ENCODE measurements at regions not wholly inside any gene's neighbourhood (a gene's known extent, or its start where the extent isn't known, plus 50 kb on each side); places are given as distances from the start of the nearest gene placed in this dataset.

DNA sequence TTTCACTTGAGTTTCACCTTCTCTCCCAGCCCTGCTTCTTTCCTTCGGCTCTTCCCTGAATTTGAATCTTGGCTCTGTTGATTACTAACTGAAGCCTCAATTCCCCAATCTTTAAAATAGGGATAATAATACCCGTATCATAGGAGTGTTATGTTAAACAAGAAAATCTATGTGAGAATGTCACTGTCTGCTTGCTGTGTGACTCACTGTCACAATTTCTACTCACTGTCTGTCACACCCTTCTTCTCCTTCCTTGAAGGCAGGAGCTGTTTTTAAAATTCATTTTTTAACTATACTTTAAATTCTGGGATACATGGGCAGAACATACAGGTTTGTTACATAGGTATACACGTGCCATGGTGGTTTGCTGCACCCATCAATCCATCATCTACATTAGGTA, 141.6 kb upstream of the CXCR4 start:
- no peaks in the 10 kb centered on the region for H3K36me3 Mint-ChIP-seq (ENCODE audit: unreplicated experiment)
- no peak overlapping the region for H3K27ac Mint-ChIP-seq (ENCODE audit: unreplicated experiment)
- no peaks in the 10 kb centered on the region for H3K27me3 Mint-ChIP-seq (ENCODE audit: unreplicated experiment)
- no peaks in the 10 kb centered on the region for H3K4me1 Mint-ChIP-seq (ENCODE audit: unreplicated experiment)
- no peak for DNase-seq (ENCODE audit: extremely low spot score, unreplicated experiment)
- TF ChIP-seq, protein P1, sequence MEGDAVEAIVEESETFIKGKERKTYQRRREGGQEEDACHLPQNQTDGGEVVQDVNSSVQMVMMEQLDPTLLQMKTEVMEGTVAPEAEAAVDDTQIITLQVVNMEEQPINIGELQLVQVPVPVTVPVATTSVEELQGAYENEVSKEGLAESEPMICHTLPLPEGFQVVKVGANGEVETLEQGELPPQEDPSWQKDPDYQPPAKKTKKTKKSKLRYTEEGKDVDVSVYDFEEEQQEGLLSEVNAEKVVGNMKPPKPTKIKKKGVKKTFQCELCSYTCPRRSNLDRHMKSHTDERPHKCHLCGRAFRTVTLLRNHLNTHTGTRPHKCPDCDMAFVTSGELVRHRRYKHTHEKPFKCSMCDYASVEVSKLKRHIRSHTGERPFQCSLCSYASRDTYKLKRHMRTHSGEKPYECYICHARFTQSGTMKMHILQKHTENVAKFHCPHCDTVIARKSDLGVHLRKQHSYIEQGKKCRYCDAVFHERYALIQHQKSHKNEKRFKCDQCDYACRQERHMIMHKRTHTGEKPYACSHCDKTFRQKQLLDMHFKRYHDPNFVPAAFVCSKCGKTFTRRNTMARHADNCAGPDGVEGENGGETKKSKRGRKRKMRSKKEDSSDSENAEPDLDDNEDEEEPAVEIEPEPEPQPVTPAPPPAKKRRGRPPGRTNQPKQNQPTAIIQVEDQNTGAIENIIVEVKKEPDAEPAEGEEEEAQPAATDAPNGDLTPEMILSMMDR (IDR thresholded peaks at IDR 0.05) = no peak
- H3K4me3 Mint-ChIP-seq (ENCODE audit: unreplicated experiment) = no peak overlapping the region
- peaks cover 3% of the 10 kb centered on the region for H3K9me3 Mint-ChIP-seq (ENCODE audit: unreplicated experiment)

DNA sequence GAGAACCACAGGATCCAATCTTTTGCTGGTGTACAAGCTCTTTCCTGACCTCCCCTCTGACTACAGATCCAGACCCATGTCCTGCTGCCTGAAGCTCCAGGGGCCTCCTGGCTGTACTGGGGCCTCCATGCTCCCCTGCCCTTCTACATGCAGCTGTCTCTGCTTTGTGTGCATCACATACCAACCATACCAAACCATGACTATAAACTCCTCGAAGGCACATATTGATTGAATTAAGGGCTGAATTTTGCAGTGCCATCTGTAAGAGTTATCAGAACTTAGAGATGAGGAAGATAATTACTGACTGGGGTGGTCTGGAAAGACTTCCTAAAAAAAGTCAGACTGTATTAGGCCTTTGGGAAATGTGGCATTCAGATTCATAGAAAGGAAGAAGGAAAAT, 139.9 kb upstream of the CXCR4 start:
- no peak overlapping the region for H3K27ac Mint-ChIP-seq (ENCODE audit: unreplicated experiment)
- H3K4me3 Mint-ChIP-seq (ENCODE audit: unreplicated experiment) = no peak overlapping the region
- no peaks in the 10 kb centered on the region for H3K36me3 Mint-ChIP-seq (ENCODE audit: unreplicated experiment)
- H3K4me1 Mint-ChIP-seq (ENCODE audit: unreplicated experiment) = no peaks in the 10 kb centered on the region
- TF ChIP-seq, protein P1 (IDR thresholded peaks at IDR 0.05) = no peak
- H3K27me3 Mint-ChIP-seq (ENCODE audit: unreplicated experiment) = no peaks in the 10 kb centered on the region
- no peak for DNase-seq (ENCODE audit: extremely low spot score, unreplicated experiment)
- H3K9me3 Mint-ChIP-seq (ENCODE audit: unreplicated experiment) = no peaks in the 10 kb centered on the region

DNA sequence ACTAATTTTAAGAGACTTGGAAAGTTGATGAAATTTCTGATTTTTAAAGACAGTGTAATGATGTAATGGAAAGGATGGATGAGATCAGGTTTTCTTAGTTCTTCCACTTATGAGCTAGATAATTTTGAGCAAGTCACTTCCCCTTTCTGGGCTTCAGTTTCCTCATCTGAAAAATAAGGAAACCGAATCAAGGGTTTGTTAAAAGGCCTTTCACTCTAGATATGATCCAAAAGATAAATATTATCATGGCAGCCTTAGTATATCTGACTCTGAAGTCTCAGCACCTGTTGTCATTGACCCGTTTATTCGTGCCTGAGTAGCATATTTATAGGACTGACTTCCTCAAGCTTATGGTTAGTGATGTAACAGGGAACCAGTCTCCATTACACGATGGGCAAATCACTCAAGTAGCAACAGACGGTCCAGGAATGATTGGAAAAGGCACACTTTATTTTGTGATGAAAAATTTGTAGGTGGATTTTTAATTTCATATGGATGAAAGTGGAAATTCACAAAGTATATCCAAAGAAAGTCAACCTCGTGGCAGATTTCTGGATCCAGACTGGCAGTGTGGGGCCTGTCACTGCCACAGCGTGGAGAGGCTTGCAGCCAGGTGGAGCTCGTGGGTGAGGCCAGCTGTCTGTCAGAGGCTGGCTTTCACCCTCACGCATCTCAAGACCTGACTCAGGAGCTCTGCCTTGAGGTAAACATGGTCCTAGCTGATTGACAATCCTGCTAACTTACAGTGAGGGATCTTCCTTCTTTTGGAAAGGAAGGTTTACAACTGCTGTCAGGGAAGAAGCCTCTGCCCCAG, 137.9 kb upstream of the CXCR4 start:
- Mint-ChIP-seq H3K27me3 (ENCODE audit: unreplicated experiment) (no peaks in the 10 kb centered on the region), H3K9me3 (ENCODE audit: unreplicated experiment) (no peaks in the 10 kb centered on the region), H3K36me3 (ENCODE audit: unreplicated experiment) (no peaks in the 10 kb centered on the region), H3K4me1 (ENCODE audit: unreplicated experiment) (no peaks in the 10 kb centered on the region), H3K4me3 (ENCODE audit: unreplicated experiment) (no peak overlapping the region), H3K27ac (ENCODE audit: unreplicated experiment) (no peak overlapping the region)
- TF ChIP-seq, protein P1 (IDR thresholded peaks at IDR 0.05) = no peak
- DNase-seq (ENCODE audit: extremely low spot score, unreplicated experiment) = no peak

DNA sequence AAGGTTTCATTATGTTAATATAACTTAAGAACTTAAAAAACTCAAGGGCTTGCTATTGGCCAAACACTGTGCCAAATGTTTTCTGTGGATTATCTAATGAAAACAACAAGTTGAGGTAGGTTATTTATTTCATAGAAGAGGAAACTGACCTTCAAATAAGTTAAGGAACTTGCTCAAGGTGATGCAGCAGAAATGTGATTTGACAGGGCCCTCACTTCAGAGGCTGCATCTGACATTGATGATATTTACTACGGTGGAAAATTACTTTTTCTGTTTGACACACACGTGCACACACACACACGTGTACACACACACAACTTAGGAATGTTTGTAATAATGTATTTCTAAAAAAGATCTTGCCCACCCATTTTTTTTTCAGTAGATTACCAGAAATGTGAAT, 137.2 kb upstream of the CXCR4 start:
- Mint-ChIP-seq H3K9me3 (ENCODE audit: unreplicated experiment) (peaks cover 3% of the 10 kb centered on the region), H3K4me1 (ENCODE audit: unreplicated experiment) (no peaks in the 10 kb centered on the region), H3K36me3 (ENCODE audit: unreplicated experiment) (no peaks in the 10 kb centered on the region), H3K4me3 (ENCODE audit: unreplicated experiment) (no peak overlapping the region), H3K27ac (ENCODE audit: unreplicated experiment) (no peak overlapping the region), H3K27me3 (ENCODE audit: unreplicated experiment) (no peaks in the 10 kb centered on the region)
- no peak for DNase-seq (ENCODE audit: extremely low spot score, unreplicated experiment)
- TF ChIP-seq, protein P1 (IDR thresholded peaks at IDR 0.05) = no peak

DNA sequence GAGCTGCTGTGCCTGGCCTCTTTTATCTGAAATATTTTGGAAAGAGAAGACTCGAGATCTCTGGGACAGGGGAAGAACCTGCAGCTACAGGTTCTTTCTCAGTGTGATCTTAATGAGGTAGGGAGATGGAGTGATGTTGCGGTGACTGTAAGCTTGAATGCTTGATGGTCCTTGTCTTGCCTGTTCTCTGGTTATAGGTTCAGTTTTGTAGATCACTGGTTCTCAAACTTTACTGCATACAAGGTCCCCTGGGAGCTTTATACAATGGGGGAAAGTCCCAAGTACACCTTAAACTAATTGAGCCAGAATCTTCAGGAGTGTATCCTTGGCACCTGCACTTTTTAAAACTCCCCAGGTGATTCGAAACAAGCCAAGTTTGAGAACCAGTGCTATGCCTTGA, 136.7 kb upstream of the CXCR4 start:
- no peak overlapping the region for H3K4me3 Mint-ChIP-seq (ENCODE audit: unreplicated experiment)
- no peak for DNase-seq (ENCODE audit: extremely low spot score, unreplicated experiment)
- H3K4me1 Mint-ChIP-seq (ENCODE audit: unreplicated experiment) = no peaks in the 10 kb centered on the region
- H3K27me3 Mint-ChIP-seq (ENCODE audit: unreplicated experiment) = no peaks in the 10 kb centered on the region
- no peak overlapping the region for H3K27ac Mint-ChIP-seq (ENCODE audit: unreplicated experiment)
- H3K9me3 Mint-ChIP-seq (ENCODE audit: unreplicated experiment) = peaks cover 3% of the 10 kb centered on the region
- TF ChIP-seq, protein P1 (IDR thresholded peaks at IDR 0.05) = no peak
- H3K36me3 Mint-ChIP-seq (ENCODE audit: unreplicated experiment) = no peaks in the 10 kb centered on the region
